22Rv1 (cell line): ENCODE measurements at regions not wholly inside any gene's neighbourhood (a gene's known extent, or its start where the extent isn't known, plus 50 kb on each side); places are given as distances from the start of the nearest gene placed in this dataset.

Source experiments
- ZFX ChIP-seq: fragments of 450-650 bp; IDR thresholded peaks from 2 replicates; pipeline ENCODE4 v1.6.1; 2017; ENCODE audit warnings: antibody characterized with exemption, borderline replicate concordance
- TF ChIP-seq, protein P1 (sequence below): fragments of 450-650 bp; IDR thresholded peaks from 2 replicates; pipeline ENCODE4 v1.5.1; 2017; ENCODE audit warnings: mild to moderate bottlenecking

DNA sequence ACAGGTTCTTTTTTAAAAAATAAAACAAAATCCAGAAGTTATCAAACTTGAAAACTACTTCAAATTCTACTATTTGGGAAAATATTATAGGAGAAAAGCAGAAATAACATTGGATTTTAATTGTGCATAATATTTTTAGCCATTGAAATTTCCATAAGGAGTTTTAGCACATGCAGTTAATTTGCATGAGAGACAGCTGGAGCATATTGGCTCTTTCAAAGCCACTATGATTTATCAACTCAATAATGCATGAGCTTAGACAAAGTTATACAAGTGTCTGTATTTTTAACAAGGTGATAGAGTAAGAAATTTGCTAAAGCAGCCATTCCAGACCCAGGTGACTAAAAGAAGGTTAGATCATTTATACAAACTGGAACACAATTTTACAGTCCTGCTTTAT is 189.0 kb upstream of the TFAP2D start:
- TF ChIP-seq, protein P1, sequence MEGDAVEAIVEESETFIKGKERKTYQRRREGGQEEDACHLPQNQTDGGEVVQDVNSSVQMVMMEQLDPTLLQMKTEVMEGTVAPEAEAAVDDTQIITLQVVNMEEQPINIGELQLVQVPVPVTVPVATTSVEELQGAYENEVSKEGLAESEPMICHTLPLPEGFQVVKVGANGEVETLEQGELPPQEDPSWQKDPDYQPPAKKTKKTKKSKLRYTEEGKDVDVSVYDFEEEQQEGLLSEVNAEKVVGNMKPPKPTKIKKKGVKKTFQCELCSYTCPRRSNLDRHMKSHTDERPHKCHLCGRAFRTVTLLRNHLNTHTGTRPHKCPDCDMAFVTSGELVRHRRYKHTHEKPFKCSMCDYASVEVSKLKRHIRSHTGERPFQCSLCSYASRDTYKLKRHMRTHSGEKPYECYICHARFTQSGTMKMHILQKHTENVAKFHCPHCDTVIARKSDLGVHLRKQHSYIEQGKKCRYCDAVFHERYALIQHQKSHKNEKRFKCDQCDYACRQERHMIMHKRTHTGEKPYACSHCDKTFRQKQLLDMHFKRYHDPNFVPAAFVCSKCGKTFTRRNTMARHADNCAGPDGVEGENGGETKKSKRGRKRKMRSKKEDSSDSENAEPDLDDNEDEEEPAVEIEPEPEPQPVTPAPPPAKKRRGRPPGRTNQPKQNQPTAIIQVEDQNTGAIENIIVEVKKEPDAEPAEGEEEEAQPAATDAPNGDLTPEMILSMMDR = no peak
- TF ChIP-seq ZFX = no peak
